Endothelial cell of umbilical vein (primary cell): ENCODE measurements at regions not wholly inside any gene's neighbourhood (a gene's known extent, or its start where the extent isn't known, plus 50 kb on each side); places are given as distances from the start of the nearest gene placed in this dataset.

Source experiments
- BruUV-seq: library from RNA; stranded (reverse); fragments of 400-500 nt; replicated peaks from 2 replicates; lab custom pipeline; 2021; lab: Mats Ljungman, UMichigan
- CTCF ChIA-PET: fragments of 300-600, 350-600 bp; sonication (Branson Sonifier 250); formaldehyde crosslinking; loops from one replicate; lab custom pipeline; 2021; ENCODE audit warnings: antibody characterized with exemption, inconsistent platforms; lab: Charles Lee
- POLR2A ChIA-PET: fragments of 300-600, 350-600 bp; sonication (Branson Sonifier 250); formaldehyde crosslinking; loops from one replicate; lab custom pipeline; 2021; ENCODE audit warnings: antibody characterized with exemption, inconsistent platforms; lab: Charles Lee
- DNase-seq: peaks from one replicate; pipeline ENCODE4 v3.0.0-alpha.2; 2011; ENCODE audit warnings: low read depth, low spot score
- FAIRE-seq: peaks from 2 replicates; lab custom pipeline; 2011; peaks lifted over from hg19 to GRCh38; lab: Jason Lieb, UNC
- H2AFZ ChIP-seq: 2 replicates; pipeline ENCODE4 v1.6.0; 2012; ENCODE audit warnings: low read depth, low read length, control low read depth, inconsistent platforms
- H3K27ac ChIP-seq: 2 replicates; pipeline ENCODE4 v1.5.1; 2011; ENCODE audit warnings: low read depth, mild to moderate bottlenecking, control low read depth, low read length, moderate library complexity; ENCODE audit not compliant: insufficient read depth
- H3K27me3 ChIP-seq, 2 experiments: 2 replicates each; pipeline versions ENCODE4 v1.6.0 to v1.6.1; 2011; ENCODE audit warnings: low read length in 2 of 2, mixed read lengths in 1 of 2; ENCODE audit not compliant: control insufficient read depth in 2 of 2, insufficient read depth in 2 of 2
- H3K36me3 ChIP-seq, 2 experiments: 2 replicates in 1 of 2; 3 replicates in 1 of 2; pipeline ENCODE4 v1.5.1; 2011; ENCODE audit warnings: low read length in 2 of 2, mild to moderate bottlenecking in 1 of 2, moderate library complexity in 1 of 2; ENCODE audit not compliant: control insufficient read depth in 2 of 2, insufficient read depth in 2 of 2; ENCODE audit errors: extremely low read depth in 1 of 2
- H3K4me1 ChIP-seq: 3 replicates; pipeline ENCODE4 v1.5.1; 2011; ENCODE audit warnings: mild to moderate bottlenecking, low read length; ENCODE audit not compliant: control insufficient read depth, insufficient read depth; ENCODE audit errors: extremely low read depth
- H3K4me2 ChIP-seq: 2 replicates; pipeline ENCODE4 v1.6.1; 2011; ENCODE audit warnings: low read length, control low read depth, mixed read lengths; ENCODE audit not compliant: insufficient read depth
- H3K4me3 ChIP-seq, 3 experiments: fragments of 200-600 bp in 1 of 3; sonication (generic), shearing (Covaris generic) in 1 of 3; replicated peaks in 1 of 3; 2 replicates each; pipeline ENCODE4 v1.5.1; 2011 to 2016; ENCODE audit warnings: control low read depth in 3 of 3, low read length in 3 of 3, mild to moderate bottlenecking in 2 of 3, inconsistent platforms in 1 of 3, low read depth in 1 of 3, moderate library complexity in 1 of 3; ENCODE audit not compliant: insufficient read depth in 1 of 3
- H3K79me2 ChIP-seq: 2 replicates; pipeline ENCODE4 v1.6.0; 2012; ENCODE audit warnings: low read length, inconsistent platforms; ENCODE audit not compliant: control insufficient read depth, insufficient read depth
- H3K9ac ChIP-seq: replicated peaks from 2 replicates; pipeline ENCODE3; 2011; ENCODE audit warnings: low read length, control low read depth; ENCODE audit not compliant: insufficient read depth; ENCODE audit errors: extremely low read depth
- H3K9me1 ChIP-seq: replicated peaks from 3 replicates; pipeline ENCODE4 v1.6.0; 2011; ENCODE audit warnings: mild to moderate bottlenecking, low read length; ENCODE audit not compliant: control insufficient read depth, insufficient read depth; ENCODE audit errors: extremely low read depth
- H3K9me3 ChIP-seq: replicated peaks from 2 replicates; pipeline ENCODE4 v1.5.1; 2012; ENCODE audit warnings: low read length, inconsistent platforms; ENCODE audit not compliant: control insufficient read depth, insufficient read depth
- H4K20me1 ChIP-seq: replicated peaks from 2 replicates; pipeline ENCODE3; 2011; ENCODE audit warnings: mild to moderate bottlenecking, low read length; ENCODE audit not compliant: control insufficient read depth, insufficient read depth; ENCODE audit errors: extremely low read depth
- EZH2 ChIP-seq: IDR thresholded peaks from 2 replicates; pipeline ENCODE4 v1.6.1; 2012; ENCODE audit warnings: borderline replicate concordance, low read depth, mild to moderate bottlenecking, moderate library complexity, low read length, inconsistent platforms; ENCODE audit not compliant: severe bottlenecking
- FOS ChIP-seq: IDR thresholded peaks from 2 replicates; pipeline ENCODE4 v1.6.1; 2011; ENCODE audit warnings: mild to moderate bottlenecking, low read length, moderate library complexity, borderline replicate concordance; ENCODE audit not compliant: insufficient read depth
- GATA2 ChIP-seq: IDR thresholded peaks from 2 replicates; pipeline ENCODE4 v1.7.0; 2011; ENCODE audit warnings: low read depth, mild to moderate bottlenecking, moderate library complexity, mixed read lengths, low read length; ENCODE audit not compliant: insufficient read length, insufficient read depth
- JUN ChIP-seq: IDR thresholded peaks from 2 replicates; pipeline ENCODE4 v1.6.1; 2011; ENCODE audit warnings: borderline replicate concordance, low read depth; ENCODE audit not compliant: insufficient read length, insufficient read depth
- MYC ChIP-seq: IDR thresholded peaks from one replicate; pipeline ENCODE4 v1.6.1; 2011; ENCODE audit warnings: mild to moderate bottlenecking, low read depth, low read length
- POLR2A ChIP-seq: IDR thresholded peaks from 2 replicates; pipeline ENCODE4 v1.6.1; 2012; ENCODE audit warnings: low read depth, mild to moderate bottlenecking, control low read depth, low read length
- POLR2AphosphoS5 ChIP-seq: IDR thresholded peaks from 2 replicates; pipeline ENCODE4 v1.6.1; 2012; ENCODE audit warnings: low read depth, mild to moderate bottlenecking, control low read depth, low read length, moderate library complexity; ENCODE audit not compliant: insufficient read depth
- dilution Hi-C: fragments of 300-500 bp; cut with MboI; formaldehyde crosslinking; loops from one replicate; pipeline ENCODE4 v1.15.0; 2019; ENCODE audit warnings: low sequenced_read_pairs; ENCODE audit not compliant: extremely low pct_ligation_motif_present
- intact Hi-C: fragments of 100-400 bp; cut with micrococcal nuclease; formaldehyde crosslinking; loops from one replicate; pipeline ENCODE4 v1.10.0; 2022
- TF ChIP-seq, protein P1 (sequence below): IDR thresholded peaks from 2 replicates; pipeline ENCODE4 v1.6.1; 2011; ENCODE audit not compliant: insufficient read depth, insufficient read length
- TF ChIP-seq, protein P2 (sequence below), 2 donors: IDR thresholded peaks; 1 replicate in 1 of 2; 2 replicates in 1 of 2; pipeline ENCODE4 v1.5.1; 2011; ENCODE audit warnings: low read length in 2 of 2, mild to moderate bottlenecking in 2 of 2, moderate library complexity in 2 of 2, control low read depth in 1 of 2, inconsistent platforms in 1 of 2, low read depth in 1 of 2; ENCODE audit not compliant: insufficient read depth in 1 of 2; ENCODE audit errors: extremely low read depth in 1 of 2

GRCh38 chr1:188429386-188429785 lies 1600.6 kb downstream of the PLA2G4A start:
- H3K27me3 ChIP-seq = no peaks in the 10 kb centered on the region
- peaks cover 3% of the 10 kb centered on the region for H3K4me1 ChIP-seq
- TF ChIP-seq GATA2 (no peak), EZH2 (no peak), MYC (no peak)
- H3K9me1 ChIP-seq = peaks cover 2% of the 10 kb centered on the region
- H3K9me3 ChIP-seq = no peaks in the 10 kb centered on the region
- no peaks in the 10 kb centered on the region for H3K79me2 ChIP-seq
- no peak overlapping the region for H3K4me3 ChIP-seq
- FAIRE-seq = no peak
- no TSS peak for BruUV-seq
- POLR2A ChIA-PET = no interaction called here
- H4K20me1 ChIP-seq = no peaks in the 10 kb centered on the region
- intact Hi-C loops (no loop called here), dilution Hi-C loops (no loop called here)
- no peaks in the 10 kb centered on the region for H3K36me3 ChIP-seq
- DNase-seq = no peak
- no peak overlapping the region for H3K27ac ChIP-seq
- CTCF ChIA-PET = interaction anchor here (1.0 to 1.6 kb wide), 2 partner anchors 13 to 1210 kb away, joined by 3 to 4 read pairs; no protein-coding TSS in a partner anchor
- H3K4me2 ChIP-seq = no peak overlapping the region
- H2AFZ ChIP-seq = no peak overlapping the region
- H3K9ac ChIP-seq = no peak overlapping the region

DNA sequence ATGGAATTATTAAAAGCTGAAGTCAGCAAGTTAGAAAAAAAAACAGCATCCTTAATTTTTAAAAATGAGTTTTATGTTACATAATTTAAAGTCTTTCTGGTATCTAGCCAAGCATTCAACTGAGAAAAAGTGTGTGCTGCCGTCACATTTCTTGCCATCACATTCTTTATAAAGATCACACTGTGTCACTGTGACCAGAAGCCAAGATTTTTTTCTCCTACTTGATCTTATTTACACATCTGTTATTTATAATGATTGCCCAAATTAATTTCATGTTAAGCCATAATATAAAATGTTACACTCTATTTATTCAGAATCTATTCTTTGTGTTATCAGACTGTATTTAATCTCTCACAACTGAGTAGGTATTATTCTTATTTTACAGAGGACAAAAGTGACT lies 1603.7 kb downstream of the PLA2G4A start:
- FAIRE-seq = no peak
- ChIA-PET CTCF (no interaction called here), POLR2A (no interaction called here)
- H3K27ac ChIP-seq = no peak overlapping the region
- no peak overlapping the region for H2AFZ ChIP-seq
- no peaks in the 10 kb centered on the region for H3K9me3 ChIP-seq
- H3K9me1 ChIP-seq = peaks cover 2% of the 10 kb centered on the region
- no peaks in the 10 kb centered on the region for H3K79me2 ChIP-seq
- H3K36me3 ChIP-seq = no peaks in the 10 kb centered on the region
- H3K4me2 ChIP-seq = no peak overlapping the region
- DNase-seq = no peak
- dilution Hi-C loops (no loop called here), intact Hi-C loops (no loop called here)
- TF ChIP-seq, protein P1, sequence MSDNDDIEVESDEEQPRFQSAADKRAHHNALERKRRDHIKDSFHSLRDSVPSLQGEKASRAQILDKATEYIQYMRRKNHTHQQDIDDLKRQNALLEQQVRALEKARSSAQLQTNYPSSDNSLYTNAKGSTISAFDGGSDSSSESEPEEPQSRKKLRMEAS = no peak
- TF ChIP-seq GATA2 (no peak), POLR2A (no peak), MYC (no peak), EZH2 (no peak), JUN (no peak), POLR2AphosphoS5 (no peak), FOS (no peak)
- TF ChIP-seq, protein P2, sequence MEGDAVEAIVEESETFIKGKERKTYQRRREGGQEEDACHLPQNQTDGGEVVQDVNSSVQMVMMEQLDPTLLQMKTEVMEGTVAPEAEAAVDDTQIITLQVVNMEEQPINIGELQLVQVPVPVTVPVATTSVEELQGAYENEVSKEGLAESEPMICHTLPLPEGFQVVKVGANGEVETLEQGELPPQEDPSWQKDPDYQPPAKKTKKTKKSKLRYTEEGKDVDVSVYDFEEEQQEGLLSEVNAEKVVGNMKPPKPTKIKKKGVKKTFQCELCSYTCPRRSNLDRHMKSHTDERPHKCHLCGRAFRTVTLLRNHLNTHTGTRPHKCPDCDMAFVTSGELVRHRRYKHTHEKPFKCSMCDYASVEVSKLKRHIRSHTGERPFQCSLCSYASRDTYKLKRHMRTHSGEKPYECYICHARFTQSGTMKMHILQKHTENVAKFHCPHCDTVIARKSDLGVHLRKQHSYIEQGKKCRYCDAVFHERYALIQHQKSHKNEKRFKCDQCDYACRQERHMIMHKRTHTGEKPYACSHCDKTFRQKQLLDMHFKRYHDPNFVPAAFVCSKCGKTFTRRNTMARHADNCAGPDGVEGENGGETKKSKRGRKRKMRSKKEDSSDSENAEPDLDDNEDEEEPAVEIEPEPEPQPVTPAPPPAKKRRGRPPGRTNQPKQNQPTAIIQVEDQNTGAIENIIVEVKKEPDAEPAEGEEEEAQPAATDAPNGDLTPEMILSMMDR (IDR thresholded peaks at IDR 0.05; ENCODE audit: extremely low read depth in 1 of 2, insufficient read depth in 1 of 2, low read depth in 1 of 2, low read length in 2 of 2) = no peak
- H3K4me1 ChIP-seq = no peaks in the 10 kb centered on the region
- BruUV-seq = no TSS peak
- H4K20me1 ChIP-seq = no peaks in the 10 kb centered on the region
- no peak overlapping the region for H3K9ac ChIP-seq
- H3K4me3 ChIP-seq = no peak overlapping the region
- no peaks in the 10 kb centered on the region for H3K27me3 ChIP-seq
